Urothelium cell line (cell line): ENCODE measurements at regions not wholly inside any gene's neighbourhood (a gene's known extent, or its start where the extent isn't known, plus 50 kb on each side); places are given as distances from the start of the nearest gene placed in this dataset.
"Not testable (repeated sequence)": the region's sequence is repeated elsewhere in the genome, so short reads cannot be mapped to it uniquely, and the experiment has no call there.

Source experiments
- DNase-seq: peaks from one replicate; pipeline ENCODE4 v3.0.0; 2011; ENCODE audit warnings: low spot score, mixed read lengths
- FAIRE-seq: peaks from 2 replicates; lab custom pipeline; 2011; peaks lifted over from hg19 to GRCh38; lab: Jason Lieb, UNC

DNA sequence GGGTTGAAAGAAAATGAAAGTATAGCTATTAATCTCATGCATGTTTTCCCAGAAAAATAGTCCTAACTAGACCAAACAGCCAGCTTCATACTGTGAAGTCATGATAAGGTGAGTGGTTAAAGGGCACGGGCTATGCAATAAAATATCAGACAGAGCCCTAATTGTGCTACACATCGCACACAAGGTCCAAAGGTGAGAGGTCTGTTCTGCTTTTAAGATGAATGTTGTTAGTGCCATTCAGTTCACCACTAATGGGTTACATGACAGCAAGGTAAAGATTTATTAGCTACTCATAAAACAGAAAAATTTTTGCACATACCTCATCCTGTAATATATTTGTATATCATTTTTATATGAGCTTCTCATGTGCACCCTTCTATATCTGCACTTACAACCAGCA lies 105.0 kb upstream of the STK17B start:
- DNase-seq (no peak), FAIRE-seq (no peak)

DNA sequence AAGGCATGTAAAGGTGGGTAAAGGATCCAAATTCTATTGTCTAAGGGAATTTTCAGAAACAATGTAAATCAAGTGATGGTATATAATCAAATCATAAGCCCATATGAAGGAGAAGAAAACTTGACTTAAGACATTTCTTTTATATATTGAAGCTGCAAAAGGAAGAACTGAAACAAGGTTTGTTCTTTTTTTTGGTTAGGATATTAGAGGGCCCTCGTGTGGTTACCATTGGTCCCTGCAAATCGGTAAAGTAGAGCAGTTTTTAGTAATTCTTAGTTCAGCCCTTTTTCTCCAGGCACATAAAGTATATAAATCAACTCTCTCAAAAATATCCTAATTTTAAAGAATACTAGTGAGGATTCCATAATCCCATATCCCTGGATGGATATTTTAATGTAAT lies 105.6 kb upstream of the STK17B start:
- DNase-seq (no peak), FAIRE-seq (no peak)

DNA sequence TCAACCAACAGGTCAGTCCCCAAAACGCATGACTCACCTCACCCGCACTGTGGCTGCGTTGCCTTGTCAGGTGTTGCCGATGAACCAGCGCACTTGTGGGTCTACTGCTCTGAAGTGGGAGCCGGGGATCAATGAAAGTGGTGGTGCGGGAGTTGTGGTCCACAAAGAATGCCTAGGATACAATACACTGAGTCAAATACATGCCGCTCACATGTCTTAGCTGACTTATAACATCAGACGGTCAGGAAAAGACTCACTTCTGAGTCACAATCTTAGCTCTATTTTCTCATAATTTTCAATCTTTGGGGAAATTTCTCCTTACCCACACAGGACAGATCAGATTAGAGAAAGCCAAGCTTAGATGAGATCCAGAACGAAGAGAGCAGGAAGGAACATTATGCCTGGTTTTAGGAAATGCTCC lies 107.1 kb upstream of the STK17B start:
- DNase-seq (peak; percentile 51), FAIRE-seq (no peak)

DNA sequence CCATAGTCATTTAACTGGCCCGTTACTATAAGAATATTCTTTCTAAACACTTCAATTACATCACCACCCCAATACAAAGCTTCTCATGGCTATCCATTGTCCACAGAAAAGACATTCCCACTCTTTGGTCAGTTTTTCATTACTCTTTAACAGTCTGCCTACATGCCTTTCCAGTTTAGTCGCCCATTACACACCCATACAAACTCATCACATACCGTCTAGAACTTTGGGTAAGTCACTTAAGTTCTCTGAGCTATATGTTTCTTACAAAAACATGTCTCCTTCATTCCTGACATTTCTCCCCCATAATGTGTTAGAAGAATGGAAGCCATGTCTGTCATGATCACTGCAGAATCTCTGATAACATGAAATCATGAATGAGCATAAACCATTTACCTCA lies 108.2 kb upstream of the STK17B start:
- no peak for FAIRE-seq
- DNase-seq = no peak

DNA sequence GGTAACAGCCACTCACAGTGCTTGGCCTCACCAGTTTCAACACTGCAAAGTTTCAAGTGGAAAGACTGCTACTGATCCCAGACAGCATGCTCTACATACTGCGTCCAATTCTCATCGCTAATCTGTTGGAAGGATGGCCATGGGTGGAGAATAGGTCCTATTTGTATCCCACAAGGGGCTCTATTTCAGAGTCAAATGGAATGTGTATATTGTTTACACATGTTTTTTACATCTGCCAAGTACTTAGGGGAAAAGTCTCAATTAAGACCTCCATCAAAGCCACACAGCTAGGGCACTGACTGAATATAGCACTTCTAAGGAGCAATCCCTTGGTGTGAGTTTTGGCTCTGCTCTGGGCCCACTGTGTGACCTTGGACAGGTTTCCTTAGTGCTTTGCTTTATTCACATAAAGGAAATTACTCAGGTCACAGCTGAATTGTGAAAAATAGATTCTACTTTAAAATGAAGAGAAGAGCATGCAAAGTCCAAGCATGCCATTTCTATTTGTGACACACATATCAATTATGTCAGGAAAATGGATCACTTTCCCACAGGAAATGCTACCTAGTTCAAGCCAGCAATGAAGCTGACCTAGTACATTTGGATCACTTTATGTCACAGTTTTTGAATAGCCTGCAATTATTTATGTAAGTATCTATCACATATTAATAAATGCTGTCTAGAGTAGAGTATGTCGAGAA lies 112.9 kb upstream of the STK17B start:
- FAIRE-seq = no peak

DNA sequence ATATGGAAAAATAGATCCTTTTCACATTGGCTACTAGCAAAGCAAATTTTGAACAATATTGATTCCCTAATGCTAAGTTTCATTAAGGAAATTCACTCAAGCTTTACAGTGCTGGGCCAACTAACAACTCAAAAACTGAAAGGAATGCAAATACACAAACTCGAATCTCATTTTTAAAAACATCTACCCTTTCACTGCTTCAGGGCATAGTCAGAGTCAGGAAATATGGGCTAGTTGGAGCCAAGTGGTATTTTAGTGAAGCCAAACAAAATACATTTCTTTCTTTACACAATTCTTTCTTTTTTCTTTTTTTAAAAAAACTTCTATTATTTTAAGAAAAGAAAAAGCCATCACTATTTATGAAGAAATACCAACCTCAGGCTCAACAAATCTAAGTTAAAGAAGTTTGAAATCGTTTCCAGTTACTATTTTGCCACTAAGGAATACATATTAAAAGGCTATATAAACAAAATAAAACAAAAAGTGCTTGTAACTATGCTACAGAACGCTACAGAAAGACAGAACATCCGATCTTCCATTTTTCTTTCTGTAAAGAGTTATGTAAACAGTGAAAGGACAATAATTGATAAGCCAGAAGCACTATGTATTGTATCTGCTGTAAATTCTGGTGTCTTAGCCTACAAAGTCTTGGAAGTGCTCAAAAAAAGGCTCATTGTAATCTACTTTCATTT lies 113.6 kb upstream of the STK17B start:
- DNase-seq (no peak), FAIRE-seq (no peak)

More for the DNA sequence above, 112.9 kb upstream of the STK17B start:
- no peak for DNase-seq

DNA sequence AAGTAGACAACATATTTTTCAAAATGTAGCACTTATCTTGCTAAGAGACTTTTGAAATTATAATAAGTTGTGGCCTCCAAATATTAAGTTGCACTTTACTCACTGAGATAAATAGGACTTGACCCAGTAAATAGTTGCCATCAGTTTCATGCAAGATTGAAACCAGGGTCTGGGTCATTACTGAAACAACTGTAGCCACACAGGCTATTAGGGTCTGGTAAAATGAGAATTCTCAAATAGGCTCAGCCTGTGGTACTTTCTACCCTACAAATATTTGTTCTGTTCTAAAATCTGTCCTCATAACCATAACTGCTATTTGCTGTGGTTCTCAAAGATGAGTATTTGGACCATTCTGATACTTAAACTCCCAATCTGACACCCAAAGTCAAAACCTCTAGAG lies 115.4 kb upstream of the STK17B start:
- DNase-seq (no peak), FAIRE-seq (no peak)

DNA sequence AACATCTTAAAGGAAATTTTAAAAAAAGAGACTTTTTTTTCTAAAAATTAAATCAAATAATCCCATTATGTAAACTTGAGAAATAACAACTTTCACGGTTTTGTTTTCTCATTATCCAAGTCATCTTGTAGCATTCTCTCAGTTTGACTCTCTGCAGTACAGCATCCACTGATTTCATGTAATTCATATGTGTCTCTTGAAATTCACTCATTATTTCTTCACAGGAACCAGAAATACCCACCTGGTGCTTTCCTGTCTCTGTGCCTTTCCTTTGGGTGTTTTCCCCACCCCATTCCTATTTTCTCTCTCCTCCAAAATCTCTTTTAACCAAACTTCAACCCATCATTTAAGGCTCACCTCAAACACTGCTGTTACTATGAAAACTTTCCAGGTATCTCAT lies 116.1 kb upstream of the STK17B start:
- DNase-seq (no peak), FAIRE-seq (no peak)

DNA sequence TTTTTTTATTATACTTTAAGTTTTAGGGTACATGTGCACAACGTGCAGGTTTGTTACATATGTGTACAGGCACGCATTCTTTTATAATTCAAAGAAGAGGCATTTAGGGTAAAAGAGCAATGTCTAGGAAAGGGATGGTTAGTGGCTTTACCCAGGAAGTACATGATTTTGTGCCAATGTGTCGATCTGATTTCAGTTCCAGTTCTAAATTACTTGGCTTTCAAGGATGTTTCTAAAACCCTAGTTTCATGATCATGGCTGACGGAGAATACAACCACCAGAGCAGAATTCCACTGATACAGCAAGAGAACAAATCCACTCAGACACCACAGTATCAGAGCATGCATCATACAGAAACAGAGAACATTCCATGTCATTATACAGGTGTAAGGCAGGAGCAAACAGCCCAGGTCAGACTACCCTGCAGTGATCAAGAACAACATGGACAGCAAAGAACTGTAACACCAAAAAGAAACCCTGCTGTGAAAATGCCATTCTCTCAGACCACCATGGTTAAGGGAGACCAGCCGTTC lies 116.7 kb upstream of the STK17B start:
- no peak for DNase-seq
- FAIRE-seq = no peak

DNA sequence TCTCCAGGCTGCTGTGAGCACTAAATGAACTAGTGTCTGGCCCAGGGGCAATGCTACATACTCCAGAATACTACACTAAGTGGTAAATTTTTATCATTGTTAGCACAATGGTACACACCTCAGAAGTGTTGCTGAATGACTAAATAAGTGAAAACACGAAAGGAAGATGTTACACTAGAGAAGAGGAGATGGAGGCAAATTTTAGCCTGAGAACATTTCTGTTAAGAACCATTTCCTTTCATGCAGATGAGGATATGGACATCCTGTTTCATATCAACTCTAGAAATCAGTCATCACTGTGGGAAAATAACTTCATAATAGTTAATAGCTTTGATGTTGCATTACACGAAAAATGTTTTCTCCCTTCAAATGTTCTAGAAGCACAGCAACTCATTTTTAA lies 117.6 kb upstream of the STK17B start:
- FAIRE-seq (no peak), DNase-seq (no peak)

DNA sequence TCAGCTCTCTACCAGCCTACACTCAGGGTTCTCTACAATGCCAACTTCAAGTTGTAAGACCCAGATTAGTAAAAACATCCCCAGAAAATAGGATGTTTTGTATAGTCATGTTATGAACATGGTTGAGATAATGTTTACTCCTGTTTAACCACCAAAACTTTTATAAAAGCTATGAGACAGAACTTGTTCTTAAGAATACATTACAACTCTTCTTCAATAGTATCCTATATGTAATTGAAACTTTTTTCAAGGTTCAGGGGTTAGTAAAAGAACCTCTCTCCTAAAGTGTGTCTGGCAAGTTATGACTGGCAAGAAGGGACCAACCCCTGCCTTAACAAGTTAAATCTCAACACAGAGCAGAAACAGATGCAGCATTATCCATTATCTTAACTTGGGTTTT lies 118.8 kb upstream of the STK17B start:
- FAIRE-seq (no peak), DNase-seq (no peak)

DNA sequence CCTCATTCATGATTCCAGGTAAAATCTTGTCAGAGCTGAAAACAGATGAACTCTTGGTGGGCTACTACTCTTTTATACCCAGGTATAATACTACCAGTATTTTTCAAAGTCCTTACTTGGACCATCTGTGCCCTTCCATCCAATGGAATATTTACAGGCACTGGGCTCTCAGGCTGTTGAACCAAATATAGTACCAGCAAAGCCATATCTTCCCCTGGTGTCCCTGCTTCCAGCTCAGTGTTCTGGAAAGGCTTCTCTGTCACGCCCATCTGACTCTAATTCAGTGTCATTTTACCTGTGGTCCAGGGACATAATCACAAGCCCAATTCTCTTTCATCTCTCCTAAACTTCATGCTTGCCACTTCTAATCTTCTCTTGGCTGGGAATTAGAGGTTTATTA lies 119.2 kb upstream of the STK17B start:
- no peak for FAIRE-seq
- no peak for DNase-seq

DNA sequence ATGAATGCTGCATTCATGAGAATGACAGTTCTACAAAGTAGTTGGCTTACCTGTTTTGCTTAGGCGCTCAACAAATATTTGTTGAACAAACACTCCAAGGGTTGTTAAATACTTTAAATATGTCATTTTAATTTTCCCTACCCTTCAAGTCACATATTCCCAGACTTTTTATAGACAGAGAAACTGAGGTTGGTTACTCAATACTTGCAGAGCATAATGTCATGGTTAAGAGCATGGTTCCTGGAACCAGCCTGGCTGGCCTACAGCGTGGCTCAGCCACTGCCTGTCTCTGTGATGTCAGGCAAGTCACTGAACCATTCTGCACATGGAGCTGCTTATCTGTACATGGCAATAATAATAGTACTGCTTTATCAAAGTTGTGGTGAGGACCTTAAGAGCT lies 120.0 kb upstream of the STK17B start:
- DNase-seq = no peak
- no peak for FAIRE-seq

DNA sequence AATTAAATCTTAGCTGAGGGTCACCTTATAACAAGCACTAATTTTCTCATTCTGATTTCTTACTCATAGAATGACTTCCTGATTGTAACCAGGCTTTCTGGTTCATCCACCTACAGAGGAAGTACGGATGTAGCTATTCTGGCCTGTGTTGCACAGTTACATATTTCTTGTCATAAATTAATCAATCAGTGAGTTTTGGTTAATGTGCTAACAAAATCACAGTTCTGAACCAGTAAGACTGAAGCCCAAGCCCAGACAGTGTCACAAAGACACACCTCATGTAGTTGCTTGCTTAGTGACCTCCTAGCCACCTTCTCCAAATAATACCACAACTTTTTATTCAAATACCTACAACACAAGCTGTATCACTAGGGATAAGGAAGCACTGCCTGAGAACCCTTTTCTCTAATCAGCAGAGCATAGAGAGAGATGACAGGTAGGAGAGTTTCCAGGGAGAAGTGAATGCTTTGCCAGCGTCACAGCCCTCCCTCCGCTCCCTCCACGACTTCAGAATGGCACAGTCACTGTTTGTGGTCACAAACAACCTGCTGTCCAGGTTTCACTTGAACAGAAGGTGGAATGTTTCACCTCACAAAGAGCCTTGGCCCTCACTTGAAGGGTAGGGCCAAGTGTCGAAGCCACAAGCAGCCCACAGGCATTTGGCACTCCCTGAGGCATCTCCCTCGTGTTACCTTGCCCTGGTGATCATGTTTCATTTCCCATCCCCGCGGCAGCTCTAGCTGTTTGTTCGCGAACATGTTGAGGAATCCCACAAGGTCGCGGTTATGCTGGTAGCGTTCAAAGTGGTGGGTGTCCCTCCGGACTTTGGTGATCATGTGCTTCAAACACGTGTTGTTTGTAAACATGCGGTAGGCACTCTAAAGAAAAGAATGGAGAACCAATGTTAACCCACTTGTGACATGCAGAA lies 120.8 kb upstream of the STK17B start:
- DNase-seq (peak; percentile 86), FAIRE-seq (peak; percentile 94)

DNA sequence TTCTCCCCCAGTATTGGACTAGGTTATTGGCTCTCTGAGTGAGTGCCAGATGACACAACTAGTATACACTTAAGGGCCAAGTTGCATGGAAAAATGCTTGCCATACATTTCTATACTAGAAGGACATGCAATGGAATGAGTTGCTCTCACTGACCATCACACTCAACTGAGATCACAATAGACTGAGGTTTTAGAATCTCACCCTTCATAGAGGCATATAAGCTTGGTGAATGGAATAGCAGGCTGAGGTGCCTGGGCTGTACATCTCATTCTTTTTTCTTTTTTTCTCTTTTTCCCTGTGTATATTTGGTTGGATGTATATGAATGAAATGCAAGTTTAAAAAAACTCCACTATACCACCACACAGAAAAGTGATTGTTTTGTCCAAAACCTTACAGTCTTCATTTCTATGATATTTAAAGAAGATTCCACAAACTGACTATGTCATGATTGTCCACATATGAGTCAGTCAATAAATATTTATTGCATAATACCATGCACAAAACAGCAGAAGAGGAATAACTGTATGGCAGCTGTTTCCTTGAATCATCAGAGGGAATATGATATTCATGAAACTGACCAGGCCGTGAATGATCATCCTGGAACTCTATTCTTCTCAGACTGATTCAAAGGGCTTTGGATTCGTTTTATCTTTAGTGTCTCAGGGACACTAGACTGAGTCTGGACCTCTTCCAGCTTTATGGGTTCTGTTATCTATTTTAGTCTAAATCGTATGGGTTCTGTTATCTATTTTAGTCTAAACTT lies 122.6 kb upstream of the STK17B start:
- peak; percentile 55 for DNase-seq
- FAIRE-seq = no peak

DNA sequence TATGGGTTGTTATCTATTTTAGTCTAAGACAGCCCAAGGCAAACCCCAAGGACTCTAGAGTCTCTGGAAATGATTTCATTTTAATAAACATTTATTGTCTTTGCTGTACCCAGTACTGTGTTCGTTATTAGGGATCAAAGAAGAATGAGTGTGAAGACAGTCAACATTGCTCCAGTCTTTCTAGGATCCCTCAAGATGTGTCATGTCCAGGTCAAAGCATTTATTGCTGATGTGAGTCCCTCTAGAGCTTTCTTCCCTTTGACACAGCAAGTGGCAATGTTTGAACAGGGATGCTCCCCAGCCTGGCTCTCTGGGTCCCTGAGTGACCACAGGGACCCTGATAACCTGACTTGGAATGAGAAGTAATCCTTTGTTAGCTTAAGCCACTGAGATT lies 123.1 kb upstream of the STK17B start:
- FAIRE-seq = no peak
- DNase-seq = no peak

DNA sequence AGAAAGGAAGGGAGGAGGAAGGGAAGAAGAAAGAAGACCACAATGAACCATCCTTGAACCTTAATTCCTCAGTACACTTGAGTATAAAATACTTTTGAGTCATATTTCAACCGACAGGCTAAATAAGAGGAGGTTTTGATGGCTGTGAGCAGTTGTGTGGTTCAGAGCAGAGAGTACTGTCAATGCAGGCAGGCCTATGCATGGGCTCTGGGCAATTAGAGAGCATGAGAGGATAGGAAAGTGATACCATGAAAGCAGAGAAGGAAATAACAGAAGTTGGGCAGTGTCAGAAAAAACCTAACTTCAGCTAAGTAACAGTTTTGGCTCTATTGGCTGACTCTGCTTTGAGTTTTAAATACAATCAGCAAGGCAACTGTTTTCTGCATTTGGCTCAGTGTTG lies 123.6 kb upstream of the STK17B start:
- FAIRE-seq (no peak), DNase-seq (no peak)

DNA sequence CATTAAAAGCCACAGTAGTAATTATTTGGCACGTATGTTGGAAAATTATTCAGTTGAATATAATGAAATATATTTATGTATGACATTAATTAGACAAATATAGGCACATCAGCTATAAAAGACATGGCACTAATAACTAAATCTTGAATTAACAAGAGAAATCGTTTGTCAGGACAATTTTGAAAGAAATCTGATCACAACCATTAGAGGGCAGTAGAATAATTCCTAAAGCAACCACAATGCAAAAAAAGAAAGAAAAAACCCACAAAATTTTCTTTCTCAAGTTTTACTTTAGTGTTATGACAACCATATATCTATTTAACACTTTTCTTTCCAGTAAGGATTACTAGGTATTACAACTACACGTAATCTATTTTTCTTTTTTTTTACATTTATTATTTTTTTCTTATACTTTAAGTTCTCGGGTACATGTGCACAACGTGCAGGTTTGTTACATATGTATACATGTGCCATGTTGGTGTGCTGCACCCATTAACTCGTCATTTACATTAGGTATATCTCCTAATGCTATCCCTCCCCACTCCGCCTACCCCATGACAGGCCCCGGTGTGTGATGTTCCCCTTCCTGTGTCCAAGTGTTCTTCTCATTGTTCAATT lies 126.8 kb upstream of the STK17B start:
- DNase-seq, FAIRE-seq: not testable (repeated sequence)

DNA sequence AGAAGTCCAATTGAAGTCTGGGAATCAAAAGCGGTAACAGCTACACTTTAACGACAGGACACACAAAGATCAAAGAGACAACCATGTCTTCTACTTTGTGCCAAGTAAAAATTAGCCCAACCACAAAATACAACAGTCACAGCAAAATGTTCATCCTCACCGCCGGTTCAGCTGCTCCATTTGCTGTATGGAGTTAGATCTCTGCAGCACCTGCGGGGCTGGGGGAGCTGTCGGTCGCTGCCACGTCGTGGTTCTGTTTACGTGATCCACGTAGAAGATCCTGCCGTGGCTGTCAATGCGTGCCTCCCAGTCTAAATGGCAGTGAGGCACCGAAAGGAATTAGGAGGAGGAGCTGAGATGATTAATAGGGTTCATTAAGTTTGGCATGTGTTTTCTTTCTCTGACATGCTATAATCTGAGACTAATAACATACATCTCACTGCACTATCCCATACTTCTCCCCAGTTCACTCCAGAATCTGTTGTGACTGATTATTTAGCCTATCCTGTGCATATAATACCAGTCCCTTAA lies 136.5 kb upstream of the STK17B start:
- FAIRE-seq (no peak), DNase-seq (no peak)

DNA sequence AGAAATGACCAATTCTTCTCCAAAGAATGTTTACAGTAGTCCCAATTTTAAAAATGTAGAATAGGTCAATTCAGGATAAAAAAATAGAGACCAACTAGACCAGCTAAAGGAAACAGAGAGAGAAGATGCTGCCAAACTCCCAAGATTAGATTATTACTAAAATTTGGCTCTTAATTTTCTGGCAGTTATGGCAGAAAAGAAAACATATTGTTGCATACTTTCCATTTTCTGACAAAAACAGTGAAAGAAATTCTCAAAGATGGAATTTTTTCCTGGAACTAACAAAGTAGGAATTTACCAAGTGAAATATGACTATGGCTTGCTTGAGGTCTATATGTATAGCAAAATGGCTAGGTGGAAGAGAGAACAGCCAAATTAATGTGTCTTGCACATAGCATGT lies 138.3 kb upstream of the STK17B start:
- DNase-seq = no peak
- no peak for FAIRE-seq
